HFFc6 (cell line): ENCODE measurements at regions not wholly inside any gene's neighbourhood (a gene's known extent, or its start where the extent isn't known, plus 50 kb on each side); places are given as distances from the start of the nearest gene placed in this dataset.

ENCODE experiments used
- DNase-seq: peaks from one replicate; pipeline ENCODE4 v3.0.0-alpha.2; 2018
- H3K27ac Mint-ChIP-seq: 2 replicates; pipeline ENCODE4 v1.8.0; 2020; ENCODE audit warnings: mild to moderate bottlenecking, mixed read lengths
- H3K27me3 Mint-ChIP-seq: 2 replicates; pipeline ENCODE4 v1.8.0; 2021; ENCODE audit warnings: mild to moderate bottlenecking, moderate library complexity, mixed read lengths; ENCODE audit not compliant: insufficient read depth
- H3K36me3 Mint-ChIP-seq: 2 replicates; pipeline ENCODE4 v1.8.0; 2021; ENCODE audit warnings: low read depth, mixed read lengths
- H3K4me1 Mint-ChIP-seq: 2 replicates; pipeline ENCODE4 v1.8.0; 2020; ENCODE audit warnings: low read depth, mixed read lengths
- H3K4me3 Mint-ChIP-seq: 2 replicates; pipeline ENCODE4 v1.8.0; 2020; ENCODE audit warnings: mild to moderate bottlenecking, moderate library complexity, mixed read lengths
- H3K9me3 Mint-ChIP-seq: 2 replicates; pipeline ENCODE4 v1.8.0; 2020; ENCODE audit warnings: mild to moderate bottlenecking, mixed read lengths
- CTCF ChIP-seq: fragments of 200-600 bp; sonication (generic); IDR thresholded peaks from 2 replicates; pipeline ENCODE4 v1.5.0; 2021; ENCODE audit warnings: antibody characterized with exemption, mild to moderate bottlenecking

GRCh38 chr3:191961022-191961421 is 500.1 kb downstream of the PYDC2 start:
- TF ChIP-seq CTCF: no peak
- Mint-ChIP-seq H3K4me1 (peaks cover 16% of the 10 kb centered on the region; the same call in 1 of the 2 replicates), H3K27me3 (no peaks in the 10 kb centered on the region), H3K27ac (peak overlapping the region; percentile 13; the same call in 1 of the 2 replicates), H3K36me3 (no peaks in the 10 kb centered on the region), H3K4me3 (no peak overlapping the region), H3K9me3 (peaks cover 9% of the 10 kb centered on the region)
- DNase-seq: no peak

GRCh38 chr3:191961529-191961928 is 500.6 kb downstream of the PYDC2 start:
- H3K27me3 Mint-ChIP-seq: no peaks in the 10 kb centered on the region
- no peak for DNase-seq
- H3K27ac Mint-ChIP-seq: peak overlapping the region; percentile 13; the same call in 1 of the 2 replicates
- peaks cover 9% of the 10 kb centered on the region for H3K9me3 Mint-ChIP-seq
- peaks cover 16% of the 10 kb centered on the region; the same call in 1 of the 2 replicates for H3K4me1 Mint-ChIP-seq
- TF ChIP-seq CTCF: no peak
- H3K36me3 Mint-ChIP-seq: no peaks in the 10 kb centered on the region
- H3K4me3 Mint-ChIP-seq: no peak overlapping the region

GRCh38 chr3:191962324-191962723 is 501.4 kb downstream of the PYDC2 start:
- no peak overlapping the region for H3K27ac Mint-ChIP-seq
- no peak for TF ChIP-seq CTCF

GRCh38 chr3:191963182-191963581 is 502.2 kb downstream of the PYDC2 start:
- Mint-ChIP-seq H3K9me3 (peaks cover 9% of the 10 kb centered on the region), H3K4me1 (peaks cover 16% of the 10 kb centered on the region; the same call in 1 of the 2 replicates), H3K27me3 (no peaks in the 10 kb centered on the region), H3K27ac (no peak overlapping the region), H3K4me3 (no peak overlapping the region), H3K36me3 (no peaks in the 10 kb centered on the region)
- no peak for TF ChIP-seq CTCF
- no peak for DNase-seq

More at GRCh38 chr3:191962324-191962723, 501.4 kb downstream of the PYDC2 start:
- Mint-ChIP-seq H3K4me1 (peaks cover 16% of the 10 kb centered on the region; the same call in 1 of the 2 replicates), H3K27me3 (no peaks in the 10 kb centered on the region), H3K9me3 (peaks cover 9% of the 10 kb centered on the region), H3K4me3 (no peak overlapping the region), H3K36me3 (no peaks in the 10 kb centered on the region)
- DNase-seq: no peak

GRCh38 chr3:191966556-191966955 is 505.6 kb downstream of the PYDC2 start:
- no peak for TF ChIP-seq CTCF
- DNase-seq: no peak
- Mint-ChIP-seq H3K27me3 (no peaks in the 10 kb centered on the region), H3K9me3 (peaks cover 9% of the 10 kb centered on the region), H3K27ac (no peak overlapping the region), H3K4me3 (no peak overlapping the region), H3K36me3 (no peaks in the 10 kb centered on the region), H3K4me1 (peaks cover under 1% of the 10 kb centered on the region; the same call in 1 of the 2 replicates)

GRCh38 chr3:191968299-191968698 is 507.3 kb downstream of the PYDC2 start:
- H3K9me3 Mint-ChIP-seq: peaks cover 5% of the 10 kb centered on the region; the same call in 1 of the 2 replicates
- no peaks in the 10 kb centered on the region for H3K27me3 Mint-ChIP-seq
- DNase-seq: no peak
- no peak overlapping the region for H3K27ac Mint-ChIP-seq
- no peaks in the 10 kb centered on the region for H3K36me3 Mint-ChIP-seq
- no peak for TF ChIP-seq CTCF
- H3K4me1 Mint-ChIP-seq: no peaks in the 10 kb centered on the region
- no peak overlapping the region for H3K4me3 Mint-ChIP-seq
